CD4-positive, alpha-beta T cell treated with Interferon gamma for 1 hour (primary cell): ENCODE measurements at regions not wholly inside any gene's neighbourhood (a gene's known extent, or its start where the extent isn't known, plus 50 kb on each side); places are given as distances from the start of the nearest gene placed in this dataset.
"Not testable (repeated sequence)": the region's sequence is repeated elsewhere in the genome, so short reads cannot be mapped to it uniquely, and the experiment has no call there.

Experiments used
- DNase-seq: peaks from one replicate; pipeline ENCODE4 v3.0.0-alpha.2; 2020

DNA sequence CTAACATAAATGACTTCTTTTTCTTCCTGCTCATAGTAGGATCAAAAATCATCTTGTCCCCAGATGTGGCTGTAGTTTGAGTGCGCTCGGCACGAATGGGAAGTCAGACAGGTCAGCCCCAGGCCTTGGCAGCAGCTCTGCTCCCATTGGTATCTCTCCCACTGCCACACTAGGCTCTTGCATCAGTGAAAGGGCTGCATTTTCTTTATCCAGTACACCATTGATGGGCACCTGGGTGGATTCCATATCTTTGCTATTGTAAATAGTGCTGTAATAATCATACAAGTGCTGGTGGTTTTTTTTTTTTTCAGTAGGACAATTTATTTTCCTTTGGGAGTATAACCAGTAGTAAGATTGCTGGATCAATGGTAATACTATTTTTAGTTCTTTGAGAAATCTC is 865.5 kb downstream of the CCDC85A start:
- no peak for DNase-seq

DNA sequence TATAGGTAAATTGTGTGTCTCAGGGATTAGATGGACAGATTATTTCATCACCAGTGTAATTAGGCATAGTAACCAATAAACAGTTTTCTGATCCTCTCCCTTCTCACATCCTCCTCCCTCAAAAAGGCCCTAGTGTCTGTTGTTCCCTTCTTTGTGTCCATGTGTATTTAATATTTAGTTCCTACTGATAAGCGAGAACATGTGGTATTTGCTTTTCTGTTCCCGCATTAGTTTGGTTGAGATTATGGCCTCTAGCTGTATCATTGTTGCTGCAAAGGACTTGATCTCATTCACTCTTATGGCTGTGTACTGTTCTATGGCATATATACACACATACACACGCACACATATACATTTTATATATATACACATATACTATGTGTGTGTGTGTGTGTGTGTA is 866.2 kb downstream of the CCDC85A start:
- DNase-seq, result no peak

DNA sequence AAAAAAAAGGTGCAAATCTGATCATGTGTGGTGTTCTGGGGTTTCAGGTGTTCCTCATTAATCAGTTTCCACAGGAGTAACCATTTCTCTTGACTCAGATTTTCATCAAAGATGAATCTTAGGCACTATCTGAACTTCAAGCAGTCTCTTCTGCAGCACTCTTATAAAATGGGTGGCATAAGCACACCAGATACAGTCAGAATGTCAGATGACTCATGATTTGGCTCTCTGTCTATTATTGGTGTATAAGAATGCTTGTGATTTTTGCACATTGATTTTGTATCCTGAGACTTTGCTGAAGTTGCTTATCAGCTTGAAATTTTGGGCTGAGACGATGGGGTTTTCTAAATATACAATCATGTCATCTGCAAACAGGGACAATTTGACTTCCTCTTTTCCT is 882.5 kb downstream of the CCDC85A start:
- DNase-seq, result not testable (repeated sequence)

DNA sequence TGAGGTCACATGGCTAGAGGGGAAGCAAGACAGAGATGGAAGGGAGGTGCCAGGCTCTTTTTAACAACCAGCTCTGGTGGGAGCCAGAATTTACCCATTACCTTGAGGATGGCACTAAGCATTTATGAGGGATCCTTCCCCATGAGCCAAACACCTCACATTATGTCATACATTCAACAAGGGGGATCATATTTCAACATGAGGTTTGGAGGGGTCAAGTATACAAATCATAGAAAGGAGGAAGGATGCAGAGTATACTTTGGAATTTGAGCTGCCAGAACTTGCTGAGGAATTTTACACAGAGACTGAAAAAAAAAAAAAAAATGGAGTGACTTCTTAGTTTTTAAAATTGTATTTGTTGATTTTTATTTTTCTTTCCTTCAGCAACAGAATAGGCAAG is 891.4 kb downstream of the CCDC85A start:
- no peak for DNase-seq

DNA sequence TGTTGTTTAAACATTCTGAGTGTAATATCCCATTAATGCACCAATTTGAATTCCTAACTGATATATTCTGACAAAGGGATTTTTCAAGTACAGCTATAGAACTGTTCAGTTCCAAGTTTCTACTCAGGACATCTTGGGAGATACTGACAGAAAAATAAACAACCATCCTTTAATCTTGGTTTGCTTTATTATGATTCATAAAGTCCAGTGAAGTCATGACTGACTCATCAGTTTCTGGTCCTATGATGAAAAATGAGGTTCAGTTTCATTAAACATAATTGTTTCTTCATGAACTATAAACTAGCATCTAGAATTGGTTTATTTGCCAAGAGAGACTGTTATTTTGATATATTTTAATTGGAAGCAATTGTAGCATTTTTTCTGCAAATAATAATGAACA is 896.2 kb downstream of the CCDC85A start:
- DNase-seq, result no peak

GRCh38 chr2:57084697-57085281 is 901.0 kb downstream of the CCDC85A start:
- DNase-seq, result no peak

GRCh38 chr2:57093020-57093419 is 909.2 kb downstream of the CCDC85A start:
- DNase-seq, result no peak

- no peak for DNase-seq
These were observed 914.1 kb downstream of the CCDC85A start for GRCh38 chr2:57097855-57098254.

DNA sequence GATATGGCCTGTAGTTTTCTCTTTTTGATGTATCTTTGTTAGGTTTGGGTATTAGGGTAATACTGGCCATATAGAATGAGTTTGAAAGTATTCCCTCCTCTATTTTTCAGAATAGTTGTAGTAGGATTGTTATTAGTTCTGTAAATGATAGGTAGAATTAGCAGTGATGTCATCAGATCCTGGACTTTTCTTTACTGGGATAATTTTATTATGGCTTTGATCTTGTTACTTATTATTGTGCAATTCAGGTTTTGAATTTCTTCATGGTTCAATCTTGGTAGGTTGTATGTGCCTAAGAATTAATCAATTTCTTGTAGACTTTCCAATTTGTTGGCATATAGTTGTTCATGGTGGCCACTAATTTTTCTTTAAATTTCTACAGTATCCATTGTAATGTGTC is 916.6 kb downstream of the CCDC85A start:
- DNase-seq, result no peak

DNA sequence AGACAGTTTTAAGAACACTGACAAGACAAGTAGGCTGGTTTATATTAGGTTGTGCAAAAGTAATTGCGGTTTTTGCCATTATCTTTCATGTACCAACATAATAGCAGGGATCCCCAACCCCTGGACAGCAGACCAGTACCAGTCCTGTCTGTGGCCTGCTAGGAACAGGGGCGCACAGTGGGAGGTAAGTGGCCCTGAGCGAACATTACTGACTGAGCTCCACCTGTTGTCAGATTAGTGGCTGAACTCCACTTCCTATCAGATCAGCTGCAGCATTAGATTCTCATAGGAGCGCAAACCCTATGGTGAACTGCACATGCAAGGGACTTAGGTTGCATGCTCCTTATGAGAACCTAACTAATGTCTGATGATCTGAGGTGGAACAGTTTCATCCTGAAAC is 921.9 kb downstream of the CCDC85A start:
- no peak for DNase-seq

GRCh38 chr2:57107353-57107752 is 923.6 kb downstream of the CCDC85A start:
- DNase-seq, result no peak

- no peak for DNase-seq
These were observed 927.7 kb downstream of the CCDC85A start for GRCh38 chr2:57111531-57111930.

DNA sequence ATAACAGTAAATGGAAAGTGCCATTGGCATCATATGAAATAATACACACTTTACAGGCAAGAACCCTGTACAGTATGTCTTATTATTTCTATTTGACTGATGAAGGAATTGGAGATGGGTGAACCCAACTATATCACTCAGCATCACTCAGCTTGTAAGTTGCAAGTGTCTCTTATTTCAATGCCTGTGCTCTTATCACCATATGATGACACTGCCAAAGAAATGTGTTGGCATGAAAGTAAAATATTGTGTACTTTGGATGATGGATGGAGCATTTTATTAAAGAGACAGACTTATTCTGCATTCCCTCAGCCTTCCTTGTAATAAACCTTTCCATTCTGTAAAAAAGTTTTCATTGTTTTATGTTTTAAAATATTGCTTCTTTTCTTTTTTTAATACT is 927.5 kb upstream of the VRK2 start:
- no peak for DNase-seq

- DNase-seq, result no peak
These were observed 920.2 kb upstream of the VRK2 start for GRCh38 chr2:57126410-57126809.

DNA sequence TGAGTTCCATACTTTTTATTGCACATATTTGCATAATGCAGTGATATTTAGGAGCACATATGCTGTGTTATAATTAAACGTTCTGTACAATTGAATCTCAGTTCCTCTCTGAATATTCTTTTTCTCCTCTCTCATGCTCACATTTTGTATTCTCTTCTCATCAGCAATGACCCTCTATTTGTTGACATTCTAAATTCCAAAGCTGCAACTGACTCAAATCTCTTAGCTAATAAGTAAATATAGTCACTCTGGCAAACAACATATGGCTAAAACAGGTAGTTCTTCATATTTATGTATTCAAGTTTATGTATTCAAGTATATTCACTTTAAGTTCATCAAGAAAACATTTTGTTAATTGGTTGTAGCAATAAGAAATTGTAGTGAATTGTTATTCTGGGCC is 907.4 kb upstream of the VRK2 start:
- no peak for DNase-seq

DNA sequence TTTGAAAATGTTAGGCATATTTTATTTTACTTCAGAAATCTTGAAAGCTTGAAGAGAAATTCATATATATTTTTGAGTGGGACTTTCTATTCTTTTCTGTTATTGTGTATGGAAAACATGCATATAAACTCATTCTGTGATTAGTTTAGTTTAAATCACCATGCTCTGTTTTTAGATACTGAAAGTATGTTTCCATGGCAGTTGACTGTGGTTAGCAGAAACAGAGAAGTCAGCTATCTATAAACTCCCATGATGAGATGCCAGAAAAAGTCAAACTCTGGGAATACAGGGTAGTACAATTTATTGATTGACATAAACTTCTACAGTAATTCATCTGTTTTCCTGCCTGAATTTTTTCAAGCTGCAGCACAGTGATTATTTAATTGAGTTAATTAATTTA is 905.3 kb upstream of the VRK2 start:
- DNase-seq, result no peak

GRCh38 chr2:57146951-57147350 is 899.7 kb upstream of the VRK2 start:
- no peak for DNase-seq

GRCh38 chr2:57156231-57156924 is 890.2 kb upstream of the VRK2 start:
- no peak for DNase-seq

- DNase-seq, result no peak
These were observed 885.6 kb upstream of the VRK2 start for GRCh38 chr2:57160976-57161375.

- no peak for DNase-seq
These were observed 869.4 kb upstream of the VRK2 start for GRCh38 chr2:57177176-57177575.

GRCh38 chr2:57180042-57180567 is 866.5 kb upstream of the VRK2 start:
- DNase-seq, result no peak

DNA sequence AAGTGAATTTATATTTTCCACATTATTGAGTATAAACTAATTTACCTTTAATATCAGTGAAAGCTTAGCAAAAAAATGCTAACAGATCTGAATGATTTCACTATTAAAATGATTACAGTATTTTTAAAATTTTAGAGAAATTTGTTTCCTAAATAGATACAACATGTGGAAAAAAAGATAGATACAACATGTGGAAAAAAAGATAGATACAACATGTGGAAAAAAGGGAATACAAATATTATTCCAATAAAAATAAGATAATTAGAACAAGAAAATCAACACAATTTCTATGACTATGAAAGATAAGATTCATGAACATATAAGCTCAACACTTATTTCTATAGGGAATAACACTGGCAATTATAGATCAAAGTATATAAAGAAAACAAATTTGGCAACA is 865.9 kb upstream of the VRK2 start:
- DNase-seq, result no peak

DNA sequence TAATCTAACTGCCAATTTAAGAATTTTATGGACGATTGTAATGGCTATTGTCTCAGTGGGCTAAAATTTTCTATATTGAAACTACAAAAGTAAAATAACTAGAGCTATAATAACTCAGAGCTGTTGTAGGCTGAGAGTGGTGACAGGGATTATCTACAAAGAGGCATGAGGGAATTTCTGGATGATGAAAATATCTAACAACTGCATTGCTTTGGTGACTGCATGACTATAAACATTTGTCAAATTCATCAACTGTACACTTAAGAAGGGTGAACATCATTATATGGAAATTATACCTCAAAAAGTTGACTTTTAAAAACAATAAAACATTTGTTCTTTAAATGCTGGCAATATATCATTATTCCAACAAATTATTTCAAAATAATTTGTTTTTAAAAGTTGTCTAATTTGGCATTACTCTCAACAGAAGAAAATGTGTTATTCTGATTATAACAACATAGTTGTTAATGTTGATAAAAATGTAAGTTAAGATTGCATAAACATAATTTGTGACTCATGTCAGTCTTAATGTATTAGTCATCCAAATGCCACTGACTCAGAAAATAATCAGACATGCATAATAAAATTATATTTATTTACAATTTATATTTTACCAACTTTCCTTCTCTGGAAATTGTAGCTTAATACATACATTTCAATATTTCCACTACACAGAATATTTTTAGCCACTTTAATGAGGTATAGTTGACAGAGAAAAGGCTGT is 865.1 kb upstream of the VRK2 start:
- DNase-seq, result no peak

- no peak for DNase-seq
These were observed 863.7 kb upstream of the VRK2 start for GRCh38 chr2:57182916-57183315.
